ENCODE measurements at regions not wholly inside any gene's neighbourhood (a gene's known extent, or its start where the extent isn't known, plus 50 kb on each side); places are given as distances from the start of the nearest gene placed in this dataset.
A peak's percentile ranks its signal among the peaks of the same experiment; 100 is the strongest.

GRCh38 chr2:146258071-146258470, 1586.8 kb upstream of the ACVR2A start:
- H3K27ac ChIP-seq (ENCODE audit: low read depth) = no peak overlapping the region
- H3K9me2 ChIP-seq (ENCODE audit: insufficient read depth) = peaks cover 4% of the 10 kb centered on the region; the same call in 1 of the 2 replicates
- H3F3A ChIP-seq (replicated peaks; ENCODE audit: low read depth) = no peaks in the 10 kb centered on the region
- no peaks in the 10 kb centered on the region for H3K27me3 Mint-ChIP-seq (ENCODE audit: insufficient read depth, low read depth, poor library complexity)
- no peak for ATAC-seq
- peak overlapping the region; percentile 61 for H2AFZ ChIP-seq
- H3K4me3 Mint-ChIP-seq = no peak overlapping the region
- H3K4me2 ChIP-seq = no peak overlapping the region
- no peaks in the 10 kb centered on the region for H3K79me2 ChIP-seq (replicated peaks; ENCODE audit: insufficient read depth)
- H3K27me3 ChIP-seq (ENCODE audit: insufficient read depth) = no peaks in the 10 kb centered on the region
- 0 out of 3 replicates have a peak, but pooled peaks cover 3% of the 10 kb centered on the region for H3K9me3 Mint-ChIP-seq
- no peaks in the 10 kb centered on the region for H3K4me1 ChIP-seq (ENCODE audit: insufficient read depth)
- no peaks in the 10 kb centered on the region for H4K20me1 ChIP-seq (replicated peaks; ENCODE audit: insufficient read depth)
- H3K36me3 ChIP-seq (ENCODE audit: insufficient read depth) = no peaks in the 10 kb centered on the region
- TF ChIP-seq ZNF331 (CRISPR knock-in tag; IDR thresholded peaks at IDR 0.05; ENCODE audit: low read depth) (no peak), REST (IDR thresholded peaks at IDR 0.05; ENCODE audit: unreplicated experiment) (no peak)
- H3K4me1 Mint-ChIP-seq = no peaks in the 10 kb centered on the region; the same call in 2 of the 3 replicates
- 0 out of 3 replicates have a peak, but pooled peaks cover 4% of the 10 kb centered on the region for H3K36me3 Mint-ChIP-seq (ENCODE audit: low read depth)
- no peak overlapping the region; the same call in 1 of the 2 replicates for H3K27ac Mint-ChIP-seq
- no peak overlapping the region for H3K4me3 ChIP-seq
- no peak for DNase-seq (ENCODE audit: low spot score)

DNA sequence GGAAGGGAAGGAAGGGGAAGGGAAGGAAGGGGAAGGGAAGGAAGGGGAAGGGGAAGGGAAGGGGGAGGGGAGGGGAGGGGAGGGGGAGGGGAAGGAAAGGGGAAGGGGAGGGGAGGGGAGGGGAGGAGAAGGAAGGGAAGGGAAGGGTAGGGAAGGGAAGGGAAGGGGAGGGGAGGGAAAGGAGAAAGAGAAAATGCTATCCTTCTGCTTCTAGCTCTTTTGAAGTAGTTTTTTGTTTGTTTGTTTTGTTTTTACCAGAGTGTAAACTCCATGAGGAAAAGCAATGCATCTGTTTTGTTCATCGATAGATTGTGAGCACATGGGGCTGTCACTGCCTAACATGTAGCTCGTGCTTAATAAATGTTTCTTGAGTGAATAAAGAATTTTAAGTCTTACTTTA, 1592.7 kb upstream of the ACVR2A start:
- Histone ChIP-seq H3K4me3 (no peak overlapping the region), H3K4me2 (no peak overlapping the region), H3K9me2 (ENCODE audit: insufficient read depth) (no peaks in the 10 kb centered on the region), H4K20me1 (replicated peaks; ENCODE audit: insufficient read depth) (no peaks in the 10 kb centered on the region), H3F3A (replicated peaks; ENCODE audit: low read depth) (no peaks in the 10 kb centered on the region), H3K36me3 (ENCODE audit: insufficient read depth) (no peaks in the 10 kb centered on the region), H3K4me1 (ENCODE audit: insufficient read depth) (no peaks in the 10 kb centered on the region), H3K27me3 (ENCODE audit: insufficient read depth) (no peaks in the 10 kb centered on the region), H3K79me2 (replicated peaks; ENCODE audit: insufficient read depth) (no peaks in the 10 kb centered on the region), H3K27ac (ENCODE audit: low read depth) (no peak overlapping the region), H2AFZ (no peak overlapping the region)
- no peak for ATAC-seq
- Mint-ChIP-seq H3K27me3 (ENCODE audit: insufficient read depth, low read depth, poor library complexity) (no peaks in the 10 kb centered on the region), H3K9me3 (no peaks in the 10 kb centered on the region), H3K4me3 (no peak overlapping the region), H3K36me3 (ENCODE audit: low read depth) (no peaks in the 10 kb centered on the region), H3K4me1 (peaks cover under 1% of the 10 kb centered on the region; the same call in 1 of the 3 replicates), H3K27ac (no peak overlapping the region)
- no peak for DNase-seq (ENCODE audit: low spot score)
- TF ChIP-seq EZH2 (IDR thresholded peaks at IDR 0.05; ENCODE audit: low read depth, unreplicated experiment) (no peak), ETS1 (IDR thresholded peaks at IDR 0.05) (no peak), ZNF114 (CRISPR knock-in tag; IDR thresholded peaks at IDR 0.05) (no peak), POLR2AphosphoS5 (IDR thresholded peaks at IDR 0.05; ENCODE audit: low read depth) (no peak)

- H3K27me3 ChIP-seq (ENCODE audit: insufficient read depth) = no peaks in the 10 kb centered on the region
- Mint-ChIP-seq H3K4me3 (no peak overlapping the region), H3K36me3 (ENCODE audit: low read depth) (no peaks in the 10 kb centered on the region), H3K9me3 (no peaks in the 10 kb centered on the region), H3K27me3 (ENCODE audit: insufficient read depth, low read depth, poor library complexity) (no peaks in the 10 kb centered on the region), H3K27ac (no peak overlapping the region), H3K4me1 (peaks cover 8% of the 10 kb centered on the region)
- no peaks in the 10 kb centered on the region for H3K9me2 ChIP-seq (ENCODE audit: insufficient read depth)
- no peaks in the 10 kb centered on the region for H3K4me1 ChIP-seq (ENCODE audit: insufficient read depth)
- H4K20me1 ChIP-seq (replicated peaks; ENCODE audit: insufficient read depth) = no peaks in the 10 kb centered on the region
- H3K4me2 ChIP-seq = no peak overlapping the region
- no peak overlapping the region for H3K4me3 ChIP-seq
- no peaks in the 10 kb centered on the region for H3K79me2 ChIP-seq (replicated peaks; ENCODE audit: insufficient read depth)
- ATAC-seq (no peak), DNase-seq (ENCODE audit: low spot score) (no peak)
- no peak overlapping the region for H2AFZ ChIP-seq
- no peaks in the 10 kb centered on the region for H3K36me3 ChIP-seq (ENCODE audit: insufficient read depth)
- H3F3A ChIP-seq (replicated peaks; ENCODE audit: low read depth) = no peaks in the 10 kb centered on the region
- no peak overlapping the region for H3K27ac ChIP-seq (ENCODE audit: low read depth)
- TF ChIP-seq CTCF (conservative IDR thresholded peaks at IDR 0.05; ENCODE audit: low read depth in 2 of 2) (no peak), EZH2 (IDR thresholded peaks at IDR 0.05; ENCODE audit: low read depth, unreplicated experiment) (no peak), ZNF114 (CRISPR knock-in tag; IDR thresholded peaks at IDR 0.05) (no peak), EZH2phosphoT487 (IDR thresholded peaks at IDR 0.05; ENCODE audit: unreplicated experiment) (no peak), ETS1 (IDR thresholded peaks at IDR 0.05) (no peak)
Measured at GRCh38 chr2:146251328-146251727, 1593.5 kb upstream of the ACVR2A start.

Measured in GM23338 (cell line).